WTC11 (cell line): ENCODE measurements at regions not wholly inside any gene's neighbourhood (a gene's known extent, or its start where the extent isn't known, plus 50 kb on each side); places are given as distances from the start of the nearest gene placed in this dataset.

Experiments used
- ATAC-seq: fragments of 200-7000 bp; cut with Tn5 transposase; 2 replicates; pipeline ENCODE4 v1.10.0; 2021; ENCODE audit warnings: mild to moderate bottlenecking, moderate library complexity
- CTCF ChIA-PET: fragments of 300-600 bp; sonication (Branson Sonifier 250); formaldehyde crosslinking; loops from one replicate; lab custom pipeline; 2021; ENCODE audit warnings: antibody characterized with exemption; lab: Charles Lee
- POLR2A ChIA-PET: fragments of 350-600 bp; sonication (Branson Sonifier 250); formaldehyde crosslinking; loops from one replicate; lab custom pipeline; 2021; ENCODE audit warnings: antibody characterized with exemption; lab: Charles Lee
- DNase-seq: peaks from one replicate; pipeline ENCODE4 v3.0.0; 2021; ENCODE audit warnings: low spot score
- H3K27ac Mint-ChIP-seq: 2 replicates; pipeline ENCODE4 v1.8.0; 2021; ENCODE audit warnings: mixed read lengths
- H3K27me3 Mint-ChIP-seq: 2 replicates; pipeline ENCODE4 v1.8.0; 2021; ENCODE audit warnings: low read depth, mild to moderate bottlenecking, moderate library complexity, mixed read lengths
- H3K36me3 Mint-ChIP-seq: 2 replicates; pipeline ENCODE4 v1.8.0; 2021; ENCODE audit warnings: mixed read lengths
- H3K4me1 Mint-ChIP-seq: 2 replicates; pipeline ENCODE4 v1.8.0; 2022; ENCODE audit warnings: mixed read lengths
- H3K4me3 Mint-ChIP-seq: 2 replicates; pipeline ENCODE4 v1.8.0; 2021; ENCODE audit warnings: mild to moderate bottlenecking, moderate library complexity, mixed read lengths
- H3K9me3 Mint-ChIP-seq: 2 replicates; pipeline ENCODE4 v1.8.0; 2021; ENCODE audit warnings: mixed read lengths
- CREB1 ChIP-seq: sonication (generic); formaldehyde crosslinking; IDR thresholded peaks from 2 replicates; pipeline ENCODE4 v1.8.0; 2023; ENCODE audit warnings: mild to moderate bottlenecking, missing genetic modification reagents
- CREM ChIP-seq: sonication (generic); formaldehyde crosslinking; IDR thresholded peaks from 2 replicates; pipeline ENCODE4 v1.8.1; 2022; ENCODE audit warnings: mild to moderate bottlenecking, missing genetic modification reagents, moderate library complexity
- E2F4 ChIP-seq: sonication (generic); formaldehyde crosslinking; IDR thresholded peaks from 2 replicates; pipeline ENCODE4 v1.8.1; 2022; ENCODE audit warnings: low read depth, mild to moderate bottlenecking, moderate library complexity, missing genetic modification reagents, borderline replicate concordance
- FOXP1 ChIP-seq: sonication (generic); formaldehyde crosslinking; IDR thresholded peaks from 2 replicates; pipeline ENCODE4 v1.8.0; 2022; ENCODE audit warnings: missing genetic modification reagents, mild to moderate bottlenecking, moderate library complexity, borderline replicate concordance
- FOXP4 ChIP-seq: sonication (generic); formaldehyde crosslinking; IDR thresholded peaks from 2 replicates; pipeline ENCODE4 v1.8.0; 2022; ENCODE audit warnings: mild to moderate bottlenecking, missing genetic modification reagents
- MAX ChIP-seq: sonication (generic); formaldehyde crosslinking; IDR thresholded peaks from 2 replicates; pipeline ENCODE4 v1.8.0; 2022; ENCODE audit warnings: mild to moderate bottlenecking, missing genetic modification reagents
- MXD4 ChIP-seq: fragments of 250-450 bp; sonication (Bioruptor Pico); IDR thresholded peaks from 2 replicates; pipeline ENCODE4 v1.8.0; 2021; ENCODE audit warnings: mild to moderate bottlenecking, moderate library complexity, borderline replicate concordance
- MYBL2 ChIP-seq: sonication (generic); formaldehyde crosslinking; IDR thresholded peaks from 2 replicates; pipeline ENCODE4 v1.8.1; 2023; ENCODE audit warnings: mild to moderate bottlenecking, moderate library complexity, missing genetic modification reagents
- NFE2L1 ChIP-seq: sonication (generic); formaldehyde crosslinking; IDR thresholded peaks from 2 replicates; pipeline ENCODE4 v1.8.1; 2023; ENCODE audit warnings: missing genetic modification reagents
- NR3C1 ChIP-seq: sonication (generic); formaldehyde crosslinking; conservative IDR thresholded peaks from 2 replicates; pipeline ENCODE4 v1.8.1; 2023; ENCODE audit warnings: low read depth, mild to moderate bottlenecking, missing genetic modification reagents
- SP1 ChIP-seq: sonication (generic); formaldehyde crosslinking; conservative IDR thresholded peaks from 2 replicates; pipeline ENCODE4 v1.8.1; 2022; ENCODE audit warnings: missing genetic modification reagents
- TEAD1 ChIP-seq: sonication (generic); formaldehyde crosslinking; IDR thresholded peaks from 2 replicates; pipeline ENCODE4 v1.8.0; 2022; ENCODE audit warnings: mild to moderate bottlenecking, missing genetic modification reagents
- ZBTB21 ChIP-seq: sonication (generic); formaldehyde crosslinking; IDR thresholded peaks from 2 replicates; pipeline ENCODE4 v1.8.1; 2023; ENCODE audit warnings: mild to moderate bottlenecking, missing genetic modification reagents, borderline replicate concordance
- ZNF138 ChIP-seq: sonication (generic); formaldehyde crosslinking; conservative IDR thresholded peaks from 2 replicates; pipeline ENCODE4 v1.8.1; 2022; ENCODE audit warnings: mild to moderate bottlenecking, moderate library complexity, missing genetic modification reagents
- ZNF423 ChIP-seq: fragments of 250-450 bp; sonication (Bioruptor Pico); IDR thresholded peaks from 2 replicates; pipeline ENCODE4 v2.1.2; 2022; ENCODE audit warnings: mild to moderate bottlenecking, moderate library complexity
- TF ChIP-seq, protein P1 (sequence below): sonication (generic); formaldehyde crosslinking; IDR thresholded peaks from 2 replicates; pipeline ENCODE4 v1.8.0; 2022; ENCODE audit warnings: mild to moderate bottlenecking, missing genetic modification reagents
- TF ChIP-seq, protein P2 (sequence below): sonication (generic); formaldehyde crosslinking; IDR thresholded peaks from 2 replicates; pipeline ENCODE4 v1.8.0; 2023; ENCODE audit warnings: missing genetic modification reagents
- TF ChIP-seq, protein P3 (sequence below): sonication (generic); formaldehyde crosslinking; IDR thresholded peaks from 2 replicates; pipeline ENCODE4 v1.8.1; 2022; ENCODE audit warnings: mild to moderate bottlenecking, moderate library complexity, missing genetic modification reagents
- TF ChIP-seq, protein P4 (sequence below): fragments of 250-450 bp; sonication (Bioruptor Pico); IDR thresholded peaks from 2 replicates; pipeline ENCODE4 v1.9.0; 2021; ENCODE audit warnings: mild to moderate bottlenecking
- TF ChIP-seq, protein P5 (sequence below): fragments of 200-600 bp; IDR thresholded peaks from 2 replicates; pipeline ENCODE4 v1.8.0; 2022; ENCODE audit warnings: antibody characterized with exemption

DNA sequence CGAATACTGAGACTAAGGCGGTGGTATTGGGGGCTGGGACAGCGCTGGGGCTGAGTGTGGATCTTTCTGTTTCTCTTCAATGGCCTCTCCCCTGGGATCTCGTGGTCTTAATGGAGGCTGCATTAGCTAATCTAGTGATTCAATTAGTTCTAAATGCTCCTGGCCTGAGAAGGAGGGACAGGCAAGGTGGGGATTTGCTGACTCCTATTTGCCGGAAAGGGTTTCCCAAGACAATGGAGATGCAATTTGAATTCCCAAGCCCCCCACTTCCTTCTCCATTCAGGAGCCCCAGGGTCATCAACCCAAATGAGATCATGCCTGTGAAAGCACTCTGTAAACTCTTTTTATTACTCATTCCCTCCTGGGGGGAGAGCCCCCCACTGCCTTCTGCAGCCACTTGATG, 111.7 kb upstream of the PLXNA4 start:
- ATAC-seq, result peak; percentile 86
- H3K9me3 Mint-ChIP-seq, result peaks cover 11% of the 10 kb centered on the region
- peaks cover 5% of the 10 kb centered on the region for H3K27me3 Mint-ChIP-seq
- no peak for DNase-seq
- H3K36me3 Mint-ChIP-seq, result peaks cover 14% of the 10 kb centered on the region
- peak overlapping the region; percentile 76 for H3K27ac Mint-ChIP-seq
- POLR2A ChIA-PET, result no interaction called here
- H3K4me3 Mint-ChIP-seq, result peak overlapping the region; percentile 20; the same call in 1 of the 2 replicates
- H3K4me1 Mint-ChIP-seq, result peaks cover 40% of the 10 kb centered on the region
- no peak for TF ChIP-seq CREB1 (CRISPR knock-in tag)
- TF ChIP-seq E2F4, result no peak
- no peak for TF ChIP-seq MXD4 (CRISPR knock-in tag)
- TF ChIP-seq, protein P1, sequence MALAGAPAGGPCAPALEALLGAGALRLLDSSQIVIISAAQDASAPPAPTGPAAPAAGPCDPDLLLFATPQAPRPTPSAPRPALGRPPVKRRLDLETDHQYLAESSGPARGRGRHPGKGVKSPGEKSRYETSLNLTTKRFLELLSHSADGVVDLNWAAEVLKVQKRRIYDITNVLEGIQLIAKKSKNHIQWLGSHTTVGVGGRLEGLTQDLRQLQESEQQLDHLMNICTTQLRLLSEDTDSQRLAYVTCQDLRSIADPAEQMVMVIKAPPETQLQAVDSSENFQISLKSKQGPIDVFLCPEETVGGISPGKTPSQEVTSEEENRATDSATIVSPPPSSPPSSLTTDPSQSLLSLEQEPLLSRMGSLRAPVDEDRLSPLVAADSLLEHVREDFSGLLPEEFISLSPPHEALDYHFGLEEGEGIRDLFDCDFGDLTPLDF (CRISPR knock-in tag), result no peak
- TF ChIP-seq, protein P2, sequence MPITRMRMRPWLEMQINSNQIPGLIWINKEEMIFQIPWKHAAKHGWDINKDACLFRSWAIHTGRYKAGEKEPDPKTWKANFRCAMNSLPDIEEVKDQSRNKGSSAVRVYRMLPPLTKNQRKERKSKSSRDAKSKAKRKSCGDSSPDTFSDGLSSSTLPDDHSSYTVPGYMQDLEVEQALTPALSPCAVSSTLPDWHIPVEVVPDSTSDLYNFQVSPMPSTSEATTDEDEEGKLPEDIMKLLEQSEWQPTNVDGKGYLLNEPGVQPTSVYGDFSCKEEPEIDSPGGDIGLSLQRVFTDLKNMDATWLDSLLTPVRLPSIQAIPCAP, result no peak
- 0 out of 2 replicates have a peak, but pooled peaks have one; percentile 52 for TF ChIP-seq SP1 (CRISPR knock-in tag)
- 0 out of 2 replicates have a peak, but pooled peaks have one; percentile 64 for TF ChIP-seq MYBL2 (CRISPR knock-in tag)
- TF ChIP-seq CREM (CRISPR knock-in tag), result 0 out of 2 replicates have a peak, but pooled peaks have one; percentile 26
- no peak for TF ChIP-seq MAX
- TF ChIP-seq, protein P3, sequence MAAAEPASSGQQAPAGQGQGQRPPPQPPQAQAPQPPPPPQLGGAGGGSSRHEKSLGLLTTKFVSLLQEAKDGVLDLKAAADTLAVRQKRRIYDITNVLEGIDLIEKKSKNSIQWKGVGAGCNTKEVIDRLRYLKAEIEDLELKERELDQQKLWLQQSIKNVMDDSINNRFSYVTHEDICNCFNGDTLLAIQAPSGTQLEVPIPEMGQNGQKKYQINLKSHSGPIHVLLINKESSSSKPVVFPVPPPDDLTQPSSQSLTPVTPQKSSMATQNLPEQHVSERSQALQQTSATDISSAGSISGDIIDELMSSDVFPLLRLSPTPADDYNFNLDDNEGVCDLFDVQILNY (CRISPR knock-in tag), result 0 out of 2 replicates have a peak, but pooled peaks have one; percentile 34
- 0 out of 2 replicates have a peak, but pooled peaks have one; percentile 25 for TF ChIP-seq NFE2L1 (CRISPR knock-in tag)
- TF ChIP-seq FOXP4 (CRISPR knock-in tag), result 0 out of 2 replicates have a peak, but pooled peaks have one; percentile 10
- peak; percentile 34; the same call in 1 of the 2 replicates for TF ChIP-seq ZNF423 (CRISPR knock-in tag)
- TF ChIP-seq FOXP1 (CRISPR knock-in tag), result no peak
- TF ChIP-seq, all 79 proteins: peak for 7
- CTCF ChIA-PET, result interaction anchor here (1.1 to 1.6 kb wide), 3 partner anchors 16 to 107 kb away, joined by 3 to 4 read pairs (median 4); no protein-coding TSS in a partner anchor

DNA sequence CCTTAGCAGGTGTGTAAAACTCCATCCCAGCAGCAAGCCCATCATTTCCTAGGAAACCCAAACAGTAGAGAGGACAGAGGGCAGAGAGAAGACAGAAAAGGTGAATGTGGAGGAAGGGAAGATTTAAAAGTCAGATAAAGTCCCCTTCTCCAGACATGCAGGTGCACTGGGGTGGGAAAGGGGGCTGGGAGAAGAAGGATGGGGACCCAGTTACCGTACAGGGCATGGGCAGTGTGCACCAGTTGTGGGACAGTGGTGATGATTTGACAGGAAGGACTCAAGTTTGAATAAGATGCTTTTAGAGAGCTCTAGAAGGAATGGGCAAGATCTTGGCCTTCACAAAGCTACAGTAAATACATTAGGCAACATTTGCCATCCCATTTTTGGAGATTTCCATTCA, 110.7 kb upstream of the PLXNA4 start:
- ATAC-seq (no peak), DNase-seq (no peak)
- H3K9me3 Mint-ChIP-seq, result peaks cover 11% of the 10 kb centered on the region
- no peak overlapping the region for H3K27ac Mint-ChIP-seq
- ChIA-PET CTCF (interaction anchor here (1.1 to 1.3 kb wide), 2 partner anchors 17 to 106 kb away, joined by 3 to 4 read pairs; no protein-coding TSS in a partner anchor), POLR2A (no interaction called here)
- H3K27me3 Mint-ChIP-seq, result peaks cover 5% of the 10 kb centered on the region
- peaks cover 40% of the 10 kb centered on the region for H3K4me1 Mint-ChIP-seq
- no peak overlapping the region for H3K4me3 Mint-ChIP-seq
- peaks cover 14% of the 10 kb centered on the region for H3K36me3 Mint-ChIP-seq
- no peak for TF ChIP-seq TEAD1
- TF ChIP-seq, protein P4, sequence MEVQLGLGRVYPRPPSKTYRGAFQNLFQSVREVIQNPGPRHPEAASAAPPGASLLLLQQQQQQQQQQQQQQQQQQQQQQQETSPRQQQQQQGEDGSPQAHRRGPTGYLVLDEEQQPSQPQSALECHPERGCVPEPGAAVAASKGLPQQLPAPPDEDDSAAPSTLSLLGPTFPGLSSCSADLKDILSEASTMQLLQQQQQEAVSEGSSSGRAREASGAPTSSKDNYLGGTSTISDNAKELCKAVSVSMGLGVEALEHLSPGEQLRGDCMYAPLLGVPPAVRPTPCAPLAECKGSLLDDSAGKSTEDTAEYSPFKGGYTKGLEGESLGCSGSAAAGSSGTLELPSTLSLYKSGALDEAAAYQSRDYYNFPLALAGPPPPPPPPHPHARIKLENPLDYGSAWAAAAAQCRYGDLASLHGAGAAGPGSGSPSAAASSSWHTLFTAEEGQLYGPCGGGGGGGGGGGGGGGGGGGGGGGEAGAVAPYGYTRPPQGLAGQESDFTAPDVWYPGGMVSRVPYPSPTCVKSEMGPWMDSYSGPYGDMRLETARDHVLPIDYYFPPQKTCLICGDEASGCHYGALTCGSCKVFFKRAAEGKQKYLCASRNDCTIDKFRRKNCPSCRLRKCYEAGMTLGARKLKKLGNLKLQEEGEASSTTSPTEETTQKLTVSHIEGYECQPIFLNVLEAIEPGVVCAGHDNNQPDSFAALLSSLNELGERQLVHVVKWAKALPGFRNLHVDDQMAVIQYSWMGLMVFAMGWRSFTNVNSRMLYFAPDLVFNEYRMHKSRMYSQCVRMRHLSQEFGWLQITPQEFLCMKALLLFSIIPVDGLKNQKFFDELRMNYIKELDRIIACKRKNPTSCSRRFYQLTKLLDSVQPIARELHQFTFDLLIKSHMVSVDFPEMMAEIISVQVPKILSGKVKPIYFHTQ (CRISPR knock-in tag), result no peak
- no peak for TF ChIP-seq NR3C1 (CRISPR knock-in tag)
- no peak for TF ChIP-seq ZBTB21 (CRISPR knock-in tag)
- TF ChIP-seq FOXP4 (CRISPR knock-in tag), result no peak
- no peak for TF ChIP-seq ZNF138 (CRISPR knock-in tag)
- TF ChIP-seq, protein P2, result no peak
- TF ChIP-seq, protein P5, sequence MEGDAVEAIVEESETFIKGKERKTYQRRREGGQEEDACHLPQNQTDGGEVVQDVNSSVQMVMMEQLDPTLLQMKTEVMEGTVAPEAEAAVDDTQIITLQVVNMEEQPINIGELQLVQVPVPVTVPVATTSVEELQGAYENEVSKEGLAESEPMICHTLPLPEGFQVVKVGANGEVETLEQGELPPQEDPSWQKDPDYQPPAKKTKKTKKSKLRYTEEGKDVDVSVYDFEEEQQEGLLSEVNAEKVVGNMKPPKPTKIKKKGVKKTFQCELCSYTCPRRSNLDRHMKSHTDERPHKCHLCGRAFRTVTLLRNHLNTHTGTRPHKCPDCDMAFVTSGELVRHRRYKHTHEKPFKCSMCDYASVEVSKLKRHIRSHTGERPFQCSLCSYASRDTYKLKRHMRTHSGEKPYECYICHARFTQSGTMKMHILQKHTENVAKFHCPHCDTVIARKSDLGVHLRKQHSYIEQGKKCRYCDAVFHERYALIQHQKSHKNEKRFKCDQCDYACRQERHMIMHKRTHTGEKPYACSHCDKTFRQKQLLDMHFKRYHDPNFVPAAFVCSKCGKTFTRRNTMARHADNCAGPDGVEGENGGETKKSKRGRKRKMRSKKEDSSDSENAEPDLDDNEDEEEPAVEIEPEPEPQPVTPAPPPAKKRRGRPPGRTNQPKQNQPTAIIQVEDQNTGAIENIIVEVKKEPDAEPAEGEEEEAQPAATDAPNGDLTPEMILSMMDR, result no peak
